A204.1 (cell line): ENCODE measurements at regions not wholly inside any gene's neighbourhood (a gene's known extent, or its start where the extent isn't known, plus 50 kb on each side); places are given as distances from the start of the nearest gene placed in this dataset.
"Not testable (repeated sequence)": the region's sequence is repeated elsewhere in the genome, so short reads cannot be mapped to it uniquely, and the experiment has no call there.

Experiments
- FAIRE-seq: peaks from 2 replicates; lab custom pipeline; 2012; peaks lifted over from hg19 to GRCh38; lab: Jason Lieb, UNC

DNA sequence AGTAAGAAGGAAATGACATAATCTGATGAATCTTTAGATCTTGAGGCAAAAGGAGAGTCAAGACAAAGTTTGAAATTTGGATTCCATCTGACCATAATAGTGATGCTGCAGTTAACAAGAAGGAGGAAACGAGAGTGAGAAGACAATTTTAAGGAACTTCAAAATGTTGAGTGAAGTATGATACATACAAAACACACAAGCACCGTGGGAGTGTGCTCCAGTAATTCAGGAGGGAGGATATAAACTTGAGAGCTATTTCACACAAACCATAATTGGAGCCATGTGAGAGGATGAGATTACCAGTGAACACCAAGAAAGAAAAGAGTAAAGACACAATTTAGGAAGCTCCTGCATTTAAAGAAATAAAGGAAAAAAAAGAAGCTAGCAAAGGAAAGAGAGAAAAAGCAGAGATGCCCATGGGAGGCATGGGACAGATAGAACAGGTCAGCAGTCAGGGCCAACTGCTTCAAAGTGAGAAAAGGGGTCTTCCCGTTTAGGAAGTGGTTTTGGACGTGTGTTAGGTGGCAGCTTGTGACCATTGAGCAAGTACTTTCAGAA is 150.7 kb upstream of the SLC7A11 start:
- no peak for FAIRE-seq

DNA sequence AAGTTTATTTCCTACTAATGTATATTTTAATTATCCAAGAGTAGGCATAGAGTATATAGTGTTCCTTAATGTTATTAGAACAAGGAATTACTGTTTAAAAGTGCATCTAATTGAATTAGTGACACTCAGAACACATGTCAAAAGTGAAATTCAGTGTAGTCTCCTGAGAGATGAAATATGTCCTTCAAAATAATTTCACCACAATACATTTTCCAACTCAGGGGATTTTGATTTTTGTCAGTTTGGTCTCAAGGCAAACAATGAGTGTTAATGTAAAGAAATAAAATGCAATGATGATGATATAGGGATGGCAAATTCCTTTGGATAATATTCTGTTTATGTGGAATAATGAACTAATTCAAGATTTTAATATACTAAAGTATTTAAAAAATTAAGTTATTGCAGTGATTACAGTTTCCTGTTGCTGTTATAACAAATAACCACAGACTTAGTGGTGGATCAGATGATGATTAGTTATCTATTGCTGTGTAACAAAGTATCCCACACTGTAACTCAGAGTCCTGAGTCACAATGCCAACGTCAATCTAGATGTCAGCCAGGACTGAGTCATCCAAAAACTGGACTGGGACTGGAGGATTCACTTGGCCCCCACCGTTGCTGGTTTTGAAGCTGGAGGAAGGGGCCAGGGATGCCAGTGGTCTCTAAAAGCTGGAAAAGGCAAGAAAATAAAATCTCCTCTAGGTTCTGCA is 148.0 kb upstream of the SLC7A11 start:
- FAIRE-seq = no peak

DNA sequence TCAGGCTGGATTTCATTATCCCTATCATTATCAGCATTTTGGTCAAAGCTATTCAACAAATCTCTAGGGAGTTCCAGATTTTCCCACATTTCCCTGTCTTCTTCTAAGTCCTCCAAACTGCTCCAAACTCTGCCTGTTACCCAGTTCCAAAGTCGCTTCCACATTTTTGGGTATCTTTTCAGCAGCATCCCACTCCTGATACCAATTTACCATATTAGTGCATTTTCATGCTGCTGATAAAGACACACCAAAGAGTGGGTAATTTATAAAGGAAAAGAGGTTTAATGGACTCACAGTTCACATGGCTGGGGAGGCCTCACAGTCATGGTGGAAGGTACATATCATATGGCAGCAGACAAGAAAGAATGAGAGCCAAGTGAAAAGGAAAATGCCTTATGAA is 132.8 kb upstream of the SLC7A11 start:
- FAIRE-seq = no peak

DNA sequence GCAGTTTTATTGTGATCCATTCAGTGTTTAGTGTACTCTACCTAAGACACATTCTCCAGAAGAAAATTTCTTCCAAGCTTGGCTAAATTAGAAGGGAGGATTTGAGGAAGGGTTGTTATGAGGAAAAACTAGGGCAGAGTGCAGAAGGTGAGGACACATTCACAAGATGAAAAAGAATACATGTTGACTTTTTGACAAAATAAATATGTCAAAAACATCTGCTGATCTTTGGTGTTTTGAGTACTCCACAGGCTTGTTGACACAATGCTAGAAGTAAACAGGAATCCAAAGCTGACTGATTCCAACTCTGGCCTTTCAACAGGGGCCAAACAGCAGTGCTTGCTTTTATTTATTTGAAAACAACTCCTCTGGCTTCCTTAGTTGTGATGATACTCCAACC is 125.8 kb upstream of the SLC7A11 start:
- FAIRE-seq = no peak

DNA sequence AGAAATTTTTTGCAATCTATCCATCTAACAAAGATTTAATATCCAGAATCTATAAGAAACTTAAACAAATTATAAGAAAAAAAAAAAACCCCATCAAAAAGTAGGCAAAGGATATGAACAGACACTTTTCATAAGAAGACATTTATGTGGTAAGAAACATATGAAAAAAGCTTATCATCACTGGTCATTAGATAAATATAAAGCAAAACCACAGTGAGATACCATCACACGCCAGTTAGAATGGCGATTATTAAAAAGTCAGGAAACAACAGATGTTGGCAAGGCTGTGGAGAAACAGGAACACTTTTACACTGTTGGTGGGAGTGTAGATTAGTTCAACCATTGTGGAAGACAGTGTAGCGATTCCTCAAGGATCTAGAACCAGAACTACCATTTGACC is 110.3 kb upstream of the SLC7A11 start:
- FAIRE-seq = not testable (repeated sequence)

DNA sequence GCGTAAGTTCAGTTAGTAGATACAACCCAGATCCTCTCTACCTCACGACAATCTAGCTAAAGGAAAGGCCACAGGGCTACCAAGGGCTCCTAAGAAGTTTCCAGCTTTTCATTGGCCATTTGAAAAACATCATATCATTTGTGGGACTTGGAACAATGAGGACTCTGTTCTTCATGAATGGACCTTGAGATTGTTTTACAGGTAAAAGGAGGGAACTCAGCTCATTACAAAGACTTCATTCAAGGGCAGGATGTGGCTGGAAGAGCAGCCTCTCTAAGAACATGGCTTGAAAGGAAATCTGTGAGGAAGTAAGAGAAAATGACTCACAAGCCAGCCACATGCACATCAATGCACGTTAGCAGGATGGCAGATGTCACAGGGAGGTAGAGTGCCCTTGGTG is 105.9 kb upstream of the SLC7A11 start:
- no peak for FAIRE-seq

DNA sequence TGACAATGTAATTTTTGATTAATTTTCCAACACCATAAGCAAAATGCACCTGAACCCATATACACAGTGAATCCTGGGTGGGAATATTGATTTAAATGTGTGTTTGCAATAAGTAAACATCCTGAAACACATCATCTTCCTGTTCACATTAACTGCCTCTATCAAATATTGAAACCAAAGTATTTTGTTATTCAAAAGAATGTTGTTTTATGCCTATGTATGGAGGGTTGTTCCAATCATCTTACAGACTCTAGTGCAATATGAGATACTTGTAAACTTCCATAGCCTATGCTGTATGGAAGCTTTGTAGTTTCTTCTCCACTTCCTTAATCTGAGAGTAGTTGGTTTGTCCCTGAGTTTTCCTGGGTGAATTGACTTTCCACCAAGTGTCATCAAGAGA is 105.4 kb upstream of the SLC7A11 start:
- FAIRE-seq = no peak

DNA sequence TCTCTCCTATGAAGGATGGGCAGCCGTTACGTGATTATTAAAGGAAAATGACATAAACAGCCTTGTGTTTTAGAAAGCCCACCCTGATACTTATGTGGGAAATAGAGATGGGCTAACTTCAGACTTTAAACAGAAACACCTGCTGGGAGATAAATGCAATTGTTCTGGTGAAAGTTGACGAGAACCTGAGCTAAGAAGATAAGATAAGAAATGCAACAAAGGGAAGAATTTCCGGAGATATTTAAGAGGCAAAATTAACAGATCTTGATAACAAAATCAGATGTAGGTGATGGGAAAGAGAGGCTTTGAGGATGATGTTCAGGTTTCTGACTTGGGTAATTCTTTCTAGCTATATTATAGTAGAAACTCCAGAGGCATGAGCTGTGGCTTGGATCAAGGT is 102.7 kb upstream of the SLC7A11 start:
- no peak for FAIRE-seq

DNA sequence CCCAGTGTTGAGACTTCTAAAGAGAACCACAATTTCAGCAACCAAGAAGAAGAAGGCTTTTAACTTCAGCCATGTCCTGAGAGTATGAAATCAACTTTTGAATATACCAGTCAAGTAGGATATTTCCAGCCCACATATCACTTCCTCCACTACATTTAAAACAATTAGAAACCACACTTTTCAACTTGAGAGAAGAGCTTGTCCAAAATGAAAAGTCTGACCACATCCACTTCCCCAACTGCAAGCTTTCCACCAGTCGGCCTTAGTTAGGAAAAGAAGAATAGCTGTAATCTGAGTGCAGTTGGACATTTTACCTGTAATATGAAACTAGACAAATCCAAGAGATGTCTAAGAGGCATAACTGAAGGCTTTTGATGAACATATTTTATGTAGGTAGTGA is 101.9 kb upstream of the SLC7A11 start:
- FAIRE-seq = no peak

DNA sequence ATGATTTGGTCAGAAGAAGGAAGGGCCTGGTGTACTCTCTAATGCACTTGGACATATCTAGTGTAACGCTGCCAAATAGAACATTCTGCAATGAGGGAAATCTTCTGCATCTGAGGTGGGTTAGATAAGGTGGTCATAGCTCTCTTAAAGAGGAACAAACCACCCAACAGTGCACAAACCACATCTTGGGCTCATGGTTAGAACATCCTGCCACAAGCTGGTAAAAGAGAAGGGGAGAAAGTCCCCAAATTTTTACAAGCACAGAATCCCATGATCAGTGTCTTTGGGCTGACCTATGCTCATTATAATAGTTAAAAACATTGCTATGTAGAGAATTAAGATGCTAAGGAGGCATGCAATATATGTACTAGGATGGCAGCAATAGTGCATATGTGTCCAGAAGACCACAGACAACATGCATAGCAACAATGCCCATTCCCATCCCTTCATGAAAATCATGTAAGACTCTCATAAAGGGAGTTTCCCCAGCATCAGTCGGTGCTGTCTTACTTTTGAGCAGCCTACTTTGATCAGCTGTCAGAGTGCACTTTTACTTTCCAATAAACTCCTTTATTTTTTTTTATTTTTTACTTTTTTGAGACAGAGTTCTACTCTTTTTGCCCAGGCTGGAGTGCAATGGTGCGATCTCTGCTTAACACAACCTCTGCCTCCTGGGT is 99.7 kb upstream of the SLC7A11 start:
- FAIRE-seq = no peak

DNA sequence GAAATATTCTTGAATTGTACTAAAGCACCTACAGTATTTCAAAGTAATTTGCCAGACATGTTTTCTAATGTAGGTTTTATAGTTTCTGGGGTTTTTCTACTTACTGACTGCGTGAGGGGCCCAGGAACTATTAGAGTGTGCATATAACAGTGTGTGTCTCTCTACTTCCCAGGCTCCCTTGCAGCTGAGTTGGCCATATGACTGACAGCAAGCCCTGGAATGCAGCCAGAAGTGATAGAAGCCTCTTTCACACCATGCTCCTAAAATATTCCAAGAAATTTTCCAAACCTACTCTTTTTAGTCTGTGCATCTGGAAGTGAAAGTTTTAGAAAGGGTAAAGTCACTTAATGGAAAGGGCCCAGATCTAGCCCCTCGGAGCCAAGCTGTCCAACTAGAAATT is 96.7 kb upstream of the SLC7A11 start:
- FAIRE-seq = no peak

DNA sequence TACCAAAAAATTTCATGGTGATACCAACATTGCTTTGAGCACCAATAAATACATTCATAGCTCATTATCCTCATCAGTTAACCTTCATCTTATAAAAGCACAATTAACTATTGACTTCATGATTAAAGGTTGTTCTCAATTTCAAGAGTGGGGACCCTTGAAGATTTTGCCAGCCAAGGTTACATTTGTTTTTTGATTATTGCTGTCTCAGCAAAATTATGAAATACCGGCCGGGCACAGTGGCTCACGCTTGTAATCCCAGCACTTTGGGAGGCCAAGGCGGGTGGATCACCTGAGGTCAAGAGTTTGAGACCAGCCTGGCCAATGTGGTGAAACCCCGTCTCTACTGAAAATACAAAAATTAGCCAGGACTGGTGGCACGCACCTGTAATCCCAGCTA is 96.1 kb upstream of the SLC7A11 start:
- not testable (repeated sequence) for FAIRE-seq

DNA sequence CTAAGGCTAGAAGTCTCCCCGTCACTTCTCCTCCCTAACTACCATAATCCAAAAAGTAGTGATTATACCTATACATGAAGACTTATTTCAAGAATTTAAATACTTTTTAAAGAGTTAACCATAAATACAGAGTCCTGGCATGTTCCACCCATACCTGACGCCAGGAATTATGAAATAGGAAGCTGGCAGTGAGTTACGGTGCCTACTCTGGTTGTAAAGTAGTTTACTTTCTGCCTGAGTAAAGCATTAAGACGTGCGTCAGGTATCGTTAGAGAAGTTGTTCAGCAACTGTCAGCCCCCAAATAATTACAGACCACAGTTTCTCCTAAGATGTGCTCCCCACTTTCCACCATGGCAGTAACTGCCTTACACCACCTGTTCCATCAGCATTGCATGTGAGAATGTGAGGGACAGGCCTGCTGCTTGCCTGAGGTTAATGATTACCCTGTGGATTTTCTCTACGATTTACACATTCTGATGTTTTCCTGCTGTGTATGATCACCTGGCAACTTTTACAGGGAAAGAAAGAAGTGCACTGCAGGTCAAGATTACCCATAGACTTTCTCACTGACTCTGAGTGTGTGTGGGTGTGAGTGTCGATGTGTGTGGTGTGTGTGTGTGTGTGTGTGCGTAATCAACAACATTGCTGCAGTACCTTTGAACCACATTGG is 92.3 kb upstream of the SLC7A11 start:
- FAIRE-seq = no peak

DNA sequence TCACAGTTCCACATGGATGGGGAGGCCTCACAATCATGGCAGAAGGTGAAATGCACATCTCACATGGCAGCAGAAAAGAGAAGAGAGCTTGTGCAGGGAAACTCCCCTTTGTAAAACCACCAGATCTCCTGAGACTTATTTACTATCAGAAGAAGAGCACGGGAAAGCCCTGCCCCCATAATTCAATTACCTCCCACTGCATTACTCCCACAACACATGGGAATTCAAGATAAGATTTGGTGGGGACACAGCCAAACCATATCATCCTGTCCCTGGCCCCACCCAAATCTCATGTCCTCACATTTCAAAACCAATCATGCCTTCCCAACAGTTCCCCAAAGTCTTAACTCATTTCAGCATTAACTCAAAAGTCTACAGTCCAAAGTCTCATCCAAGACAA is 90.3 kb upstream of the SLC7A11 start:
- not testable (repeated sequence) for FAIRE-seq

DNA sequence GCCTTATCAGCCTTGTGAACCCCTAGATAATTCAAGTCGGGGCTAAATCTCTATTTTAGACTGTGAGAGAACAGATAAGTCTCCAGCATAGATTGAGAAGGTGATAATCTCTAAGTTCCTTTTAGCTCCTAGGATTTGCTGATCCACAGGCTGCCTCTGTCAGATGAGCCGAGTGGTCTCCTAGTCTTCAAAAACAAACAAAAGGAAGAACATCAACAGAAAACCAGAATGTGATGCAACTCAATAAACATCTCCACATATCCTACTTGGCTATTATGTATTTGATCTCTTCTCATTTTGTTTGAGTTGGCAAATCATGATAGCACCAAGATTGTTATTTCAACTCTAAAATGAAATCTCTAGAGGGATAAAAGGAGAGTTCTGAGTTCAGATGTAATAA is 88.4 kb upstream of the SLC7A11 start:
- no peak for FAIRE-seq

DNA sequence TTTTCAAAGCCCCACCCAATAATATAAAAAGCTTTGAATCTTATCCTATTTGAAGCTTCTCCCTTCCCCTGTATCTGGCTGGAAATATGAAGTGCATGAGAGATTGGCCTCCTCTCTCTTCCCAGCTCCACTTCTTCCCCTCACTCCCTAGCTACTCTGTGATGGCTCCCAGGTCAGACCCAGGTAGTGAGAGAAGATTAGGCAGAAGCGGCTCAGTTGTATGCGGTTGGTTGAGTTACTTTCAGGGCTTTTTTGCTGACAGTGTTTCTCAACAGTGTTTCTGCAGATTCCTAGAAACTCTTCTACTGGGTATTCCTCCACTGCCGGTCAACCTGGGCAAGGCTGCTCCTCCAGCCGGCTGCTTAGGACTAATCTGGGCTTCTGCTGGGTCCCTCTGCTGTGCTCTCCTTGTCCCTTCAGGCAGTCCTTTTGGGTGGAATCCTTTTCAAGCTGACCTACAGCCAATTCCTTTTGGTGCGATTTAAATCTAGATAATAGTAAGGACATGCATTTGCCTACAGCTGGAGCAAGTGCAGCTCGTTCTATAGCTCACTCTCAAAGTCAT is 87.4 kb upstream of the SLC7A11 start:
- no peak for FAIRE-seq

DNA sequence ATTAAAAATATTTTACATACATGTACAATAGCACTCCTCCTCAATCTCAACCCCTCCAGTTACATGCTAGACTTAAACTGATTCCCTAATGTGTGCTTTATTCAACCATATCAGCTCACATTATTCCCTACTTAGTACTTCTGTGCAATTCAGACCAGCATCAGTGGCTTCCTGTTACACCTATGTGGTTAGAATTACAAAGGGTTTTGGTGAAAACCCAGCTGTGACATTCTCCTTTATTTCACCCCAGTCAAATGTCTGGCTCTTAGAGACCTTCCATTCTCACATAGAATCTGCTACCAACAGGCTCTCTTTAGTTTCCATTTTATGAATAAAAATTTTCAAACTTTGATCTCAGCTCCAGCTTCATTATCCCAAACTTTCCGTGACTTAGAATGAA is 85.2 kb upstream of the SLC7A11 start:
- FAIRE-seq = no peak

DNA sequence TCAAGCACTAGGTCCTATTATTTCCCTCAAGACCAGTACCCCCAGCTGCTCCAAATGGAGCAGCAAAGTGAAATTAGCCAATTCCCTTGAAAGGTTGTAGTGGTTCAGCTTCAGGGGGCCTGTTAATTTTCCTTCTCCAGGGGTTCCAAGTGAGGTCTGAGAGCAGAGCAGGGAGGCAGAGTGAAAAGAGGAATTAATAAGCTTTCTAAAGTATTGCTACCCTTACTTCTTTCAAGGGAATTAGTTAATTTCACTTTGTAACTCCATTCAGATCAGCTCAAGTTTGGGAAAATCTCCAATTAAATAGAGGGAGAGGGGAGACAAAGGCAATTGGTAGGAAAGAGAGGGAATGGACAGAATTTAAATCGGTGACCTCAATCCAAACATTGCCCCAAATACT is 78.7 kb upstream of the SLC7A11 start:
- FAIRE-seq = no peak

DNA sequence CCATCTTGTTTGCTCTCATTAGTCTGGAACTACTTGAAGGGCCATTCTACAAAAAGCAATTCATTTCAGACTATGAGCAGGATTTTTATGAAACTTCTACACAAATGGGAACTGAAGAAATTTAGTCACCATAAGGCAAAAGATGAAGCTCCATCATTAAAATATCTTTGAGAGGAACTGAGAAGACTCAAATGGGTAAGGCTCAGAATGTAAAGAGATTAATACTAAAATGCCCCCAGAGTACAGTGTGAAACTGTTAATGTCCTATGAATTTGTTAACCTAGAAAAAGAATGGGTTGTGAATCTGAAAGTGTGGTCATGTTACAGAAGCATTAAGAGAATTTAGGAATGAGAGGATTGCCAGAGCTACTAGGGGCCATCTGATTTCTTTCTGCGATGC is 77.9 kb upstream of the SLC7A11 start:
- FAIRE-seq = no peak

DNA sequence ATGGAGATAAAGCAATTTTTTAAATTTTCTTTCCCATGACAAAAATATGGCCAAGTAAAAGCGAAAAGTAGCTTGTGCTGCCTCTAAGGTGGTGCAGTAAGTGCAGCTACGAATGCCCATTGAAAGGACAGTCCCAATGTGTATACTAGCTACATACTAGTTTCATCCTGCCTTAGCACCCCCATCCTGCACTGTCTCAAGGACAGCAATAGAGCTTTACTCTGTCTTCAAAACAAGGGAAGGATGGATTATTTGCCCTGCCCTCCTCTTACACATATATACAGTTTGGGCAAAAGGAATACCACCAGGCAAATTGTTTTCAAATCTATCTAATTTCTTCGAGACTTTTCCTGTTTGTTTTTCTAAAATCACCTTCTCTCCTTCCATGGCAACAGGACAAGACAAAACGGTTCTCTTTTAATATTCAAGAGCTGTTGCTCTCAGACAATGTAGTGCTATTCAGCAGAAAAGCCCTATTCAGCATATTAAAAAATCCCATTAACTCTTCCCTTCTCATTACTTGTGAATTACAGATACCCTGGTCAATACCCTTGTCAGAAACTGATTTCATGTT is 75.1 kb upstream of the SLC7A11 start:
- FAIRE-seq = no peak

DNA sequence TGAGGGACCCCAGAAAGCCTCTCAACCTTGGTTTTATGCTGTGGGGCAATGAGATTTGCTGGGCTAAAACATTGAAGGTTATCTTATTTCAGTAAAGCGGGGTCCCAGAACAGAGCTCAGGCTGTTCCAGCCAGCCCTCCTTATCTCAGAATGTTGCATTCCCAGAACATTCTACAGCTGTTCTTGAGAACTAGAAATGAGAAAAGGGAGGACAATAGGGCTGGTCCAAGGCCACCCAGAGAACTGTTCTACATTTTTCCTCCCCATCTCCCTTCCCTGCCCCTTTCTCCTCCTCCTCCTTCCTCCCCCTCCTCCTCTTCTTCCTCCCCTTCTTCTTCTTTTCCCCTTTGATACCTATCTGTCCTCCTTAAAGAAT is 70.4 kb upstream of the SLC7A11 start:
- no peak for FAIRE-seq

DNA sequence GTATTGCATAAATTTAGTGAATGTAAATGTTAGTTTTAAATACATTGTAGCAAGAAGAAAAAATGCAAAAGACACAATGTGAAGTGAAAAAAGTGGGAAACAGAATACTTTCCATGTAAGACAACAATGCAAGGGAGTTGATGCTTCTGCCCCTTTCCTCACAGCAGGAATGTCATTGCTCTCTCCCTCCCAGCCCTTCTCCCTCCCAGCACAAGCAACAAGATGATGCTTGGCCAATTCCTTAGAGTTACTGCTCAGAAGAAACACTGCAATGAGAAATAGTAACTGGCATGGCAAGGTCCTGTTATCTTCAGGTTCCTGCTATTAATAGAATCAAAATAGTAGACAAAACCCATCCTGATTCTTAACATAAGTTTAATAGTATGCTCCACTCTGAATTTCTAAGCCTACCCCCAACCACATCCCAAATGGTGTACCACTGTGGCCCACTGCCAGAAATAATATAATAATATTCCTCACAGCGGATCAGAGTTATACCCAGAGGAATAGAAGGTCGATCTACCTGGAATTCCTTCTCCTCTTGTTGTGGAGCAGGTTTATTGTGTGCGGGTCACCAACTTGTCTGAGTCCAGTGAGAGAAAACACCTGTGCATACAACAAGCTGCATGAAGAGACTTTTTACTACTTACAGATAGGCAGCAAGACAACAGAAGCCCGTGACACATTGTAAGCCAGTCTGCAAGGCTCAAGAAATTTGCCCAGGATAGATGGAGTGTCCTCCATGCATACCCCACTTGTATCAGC is 69.8 kb upstream of the SLC7A11 start:
- FAIRE-seq = no peak
